ENCODE measurements at regions not wholly inside any gene's neighbourhood (a gene's known extent, or its start where the extent isn't known, plus 50 kb on each side); places are given as distances from the start of the nearest gene placed in this dataset.

- no peak overlapping the region for H3K4me3 ChIP-seq (ENCODE audit: low read depth, low read length)
- ChIA-PET POLR2A (no interaction called here), CTCF (interaction anchor here (1.2 kb wide), 1 partner anchor 87 kb away, joined by 3 read pairs; no protein-coding TSS in a partner anchor)
- H3K27me3 ChIP-seq (ENCODE audit: control insufficient read depth, insufficient read depth, low read length) = no peaks in the 10 kb centered on the region
- DNase-seq (ENCODE audit: low read depth) = no peak
- H3K36me3 ChIP-seq (ENCODE audit: control insufficient read depth, insufficient read depth, low read length) = no peaks in the 10 kb centered on the region
- TF ChIP-seq CTCF (IDR thresholded peaks at IDR 0.05; ENCODE audit: insufficient read depth, low read depth, low read length) = no peak
Observed at GRCh38 chr6:168388641-168389633, 52.0 kb upstream of the SMOC2 start.

DNA sequence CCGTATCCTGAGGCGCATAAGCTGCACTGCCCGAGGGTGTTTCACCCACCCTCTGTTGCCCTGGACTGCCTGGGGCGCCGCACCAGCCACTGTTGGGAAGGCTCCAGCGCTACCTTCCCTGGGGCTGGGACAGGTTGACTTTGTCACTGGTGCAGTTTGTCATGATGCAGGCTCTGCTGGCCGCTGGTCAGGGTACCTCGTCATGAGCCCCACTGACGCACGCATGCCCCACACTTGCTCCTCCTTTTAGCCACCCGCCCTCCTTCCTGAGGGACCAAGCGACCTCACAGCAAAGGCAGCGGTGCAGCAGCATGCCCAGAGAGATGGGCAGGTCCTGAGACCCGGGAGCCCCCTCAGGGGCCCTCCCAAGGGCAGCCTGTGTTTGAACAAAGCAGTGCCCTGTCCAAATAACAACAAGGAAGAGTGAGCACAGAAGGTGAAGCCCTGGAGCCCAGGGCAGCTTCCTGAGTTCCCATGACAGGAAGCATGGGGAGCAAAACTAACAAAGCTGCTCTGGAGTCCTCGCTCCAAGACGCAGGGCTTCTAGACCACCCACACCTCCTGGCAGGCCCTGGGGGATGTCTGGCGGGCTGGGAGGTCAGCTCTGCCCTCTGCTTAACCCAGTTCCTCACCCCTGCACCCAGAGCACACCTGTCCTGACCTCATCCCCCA, 50.1 kb upstream of the SMOC2 start:
- ChIA-PET CTCF (no interaction called here), POLR2A (no interaction called here)
- Histone ChIP-seq H3K4me3 (ENCODE audit: low read depth, low read length) (no peak overlapping the region), H3K27me3 (ENCODE audit: control insufficient read depth, insufficient read depth, low read length) (no peaks in the 10 kb centered on the region), H3K36me3 (ENCODE audit: control insufficient read depth, insufficient read depth, low read length) (no peaks in the 10 kb centered on the region)
- no peak for TF ChIP-seq CTCF (IDR thresholded peaks at IDR 0.05; ENCODE audit: insufficient read depth, low read depth, low read length)
- no peak for DNase-seq (ENCODE audit: low read depth)
